T-helper 2 cell treated with Interferon-gamma antibody and Interleukin-4, amounts not matched to agents 100 ng/mL and 5 ng/mL, for 36 hours (primary cell): ENCODE measurements at regions not wholly inside any gene's neighbourhood (a gene's known extent, or its start where the extent isn't known, plus 50 kb on each side); places are given as distances from the start of the nearest gene placed in this dataset.

Source experiments
- intact Hi-C: fragments of 100-400 bp; cut with micrococcal nuclease; formaldehyde crosslinking; loops from one replicate; pipeline ENCODE4 v1.15.1; 2023

GRCh38 chr4:96763546-96763945 is 923.7 kb downstream of the PDHA2 start:
- intact Hi-C loops, result no loop called here

GRCh38 chr4:96766359-96766758 is 926.5 kb downstream of the PDHA2 start:
- intact Hi-C loops, result no loop called here

DNA sequence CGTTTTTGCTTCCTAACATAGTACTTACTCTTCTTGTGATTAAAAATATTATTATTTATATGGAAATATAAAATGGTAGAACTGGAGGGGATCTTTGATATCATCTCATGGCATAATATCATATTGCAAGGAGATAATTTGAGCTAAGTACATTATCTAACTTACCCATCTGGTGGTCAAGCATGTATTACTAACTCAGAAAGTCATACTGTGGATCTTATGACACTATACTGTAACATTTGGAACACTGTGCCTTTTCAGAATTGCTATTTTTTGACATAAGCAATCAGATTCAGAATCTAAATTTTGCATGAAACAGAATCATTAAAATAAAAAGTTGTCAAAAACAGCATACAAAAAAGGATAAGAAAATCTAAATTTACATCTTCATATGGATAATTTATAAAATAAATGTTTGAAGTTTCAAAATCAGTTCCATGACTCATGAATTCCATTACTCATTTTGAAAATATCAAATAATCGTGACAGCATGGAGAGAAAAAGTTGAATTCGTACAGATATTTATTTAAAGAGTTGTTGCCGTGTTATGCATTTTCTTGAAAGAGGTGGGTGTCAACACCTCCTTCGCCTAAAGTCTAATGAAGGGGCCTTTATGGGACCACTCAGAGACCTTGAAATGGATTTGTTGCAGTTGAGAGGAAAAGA is 928.1 kb downstream of the PDHA2 start:
- intact Hi-C loops, result no loop called here

DNA sequence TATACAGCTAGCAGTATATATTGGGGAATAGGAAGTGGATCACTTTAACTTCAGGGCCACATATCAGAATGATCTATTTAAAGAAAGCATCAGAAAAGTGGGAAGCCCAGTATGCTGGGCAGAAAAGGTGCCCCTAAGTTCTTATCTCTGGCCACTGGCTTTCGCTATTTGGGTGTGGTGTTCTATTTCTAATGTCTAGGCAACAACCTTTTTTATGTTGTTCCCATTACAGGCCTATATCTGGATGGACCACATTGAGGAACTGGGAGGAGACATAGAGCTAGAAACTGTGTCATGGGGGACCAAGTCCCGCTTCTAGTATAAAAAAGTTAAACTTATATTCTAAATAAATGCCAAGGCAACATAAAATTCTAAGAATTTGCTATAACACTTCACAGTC is 935.6 kb downstream of the PDHA2 start:
- intact Hi-C loops, result no loop called here

DNA sequence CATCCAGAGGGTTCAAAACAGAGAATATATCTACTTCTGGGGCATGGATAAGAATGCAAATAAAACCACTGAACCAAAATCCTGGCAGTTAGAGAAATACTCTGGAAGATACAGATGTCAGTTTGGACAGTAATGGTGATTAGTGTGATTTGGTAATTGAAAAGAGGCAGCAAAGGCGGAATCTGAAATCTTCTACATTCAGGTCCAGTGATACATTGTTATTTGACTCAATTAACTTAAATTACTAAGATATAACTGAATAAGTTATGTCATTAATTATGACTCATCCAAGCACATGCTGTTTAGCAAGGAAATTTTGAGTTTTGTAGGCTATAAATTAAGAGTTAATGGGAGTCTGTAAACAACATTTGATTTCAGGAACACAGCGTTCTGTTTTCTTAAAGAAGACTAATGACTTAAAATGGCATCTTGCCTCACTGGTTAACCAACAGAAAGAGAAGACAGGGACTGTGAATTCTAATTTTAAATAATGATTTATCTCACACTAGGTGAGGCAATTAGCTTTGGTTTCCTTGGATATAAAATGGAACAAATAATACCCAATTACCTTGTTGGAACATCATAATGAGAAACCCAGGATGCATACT is 937.1 kb downstream of the PDHA2 start:
- intact Hi-C loops, result no loop called here

DNA sequence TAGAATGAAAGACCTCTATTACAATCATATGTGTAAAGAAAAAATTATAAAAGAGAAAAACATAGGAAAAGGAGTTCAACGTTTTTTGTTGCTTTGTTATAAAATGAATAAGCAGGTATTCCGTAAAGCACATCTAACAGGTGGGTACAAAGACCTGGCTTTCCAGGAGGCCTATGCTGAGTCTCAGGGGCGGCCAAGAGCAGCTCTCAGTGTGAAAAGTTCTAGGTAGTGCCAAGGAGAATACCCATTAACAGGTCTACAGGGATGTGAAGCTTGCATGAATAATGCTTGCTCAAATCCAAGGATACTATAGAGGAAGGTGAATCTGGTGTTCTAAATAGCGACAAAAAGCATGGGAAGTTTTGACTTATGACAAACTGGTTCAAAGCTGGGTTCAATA is 944.4 kb downstream of the PDHA2 start:
- intact Hi-C loops, result no loop called here

- intact Hi-C loops, result no loop called here
These were observed 946.4 kb downstream of the PDHA2 start for GRCh38 chr4:96786306-96786705.

GRCh38 chr4:96787766-96788165 is 947.9 kb downstream of the PDHA2 start:
- intact Hi-C loops, result no loop called here

- intact Hi-C loops, result no loop called here
These were observed 969.7 kb downstream of the PDHA2 start for GRCh38 chr4:96809563-96809962.

- intact Hi-C loops, result no loop called here
These were observed 987.2 kb downstream of the PDHA2 start for GRCh38 chr4:96827086-96827485.

DNA sequence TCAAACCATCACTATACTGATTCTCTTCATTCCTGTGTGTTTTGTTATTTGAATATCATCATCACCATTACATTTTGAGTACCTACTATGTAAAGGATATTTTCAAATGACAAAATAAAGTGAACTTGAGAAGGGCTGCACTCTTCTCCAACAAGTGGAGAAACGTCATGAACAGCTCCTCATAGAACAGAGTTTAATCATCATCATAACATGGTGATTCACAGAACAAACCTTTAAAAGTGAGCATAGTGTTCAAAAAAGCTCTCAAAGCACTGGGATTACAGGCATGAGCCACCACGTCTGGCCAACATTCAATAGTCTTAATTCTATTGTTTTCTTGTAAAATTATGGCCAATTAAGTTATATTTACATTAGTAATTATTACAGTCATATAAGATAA is 993.9 kb downstream of the PDHA2 start:
- intact Hi-C loops, result no loop called here

- intact Hi-C loops, result no loop called here
These were observed 996.1 kb downstream of the PDHA2 start for GRCh38 chr4:96835991-96836390.

- intact Hi-C loops, result no loop called here
These were observed 999.5 kb downstream of the PDHA2 start for GRCh38 chr4:96839441-96839840.

DNA sequence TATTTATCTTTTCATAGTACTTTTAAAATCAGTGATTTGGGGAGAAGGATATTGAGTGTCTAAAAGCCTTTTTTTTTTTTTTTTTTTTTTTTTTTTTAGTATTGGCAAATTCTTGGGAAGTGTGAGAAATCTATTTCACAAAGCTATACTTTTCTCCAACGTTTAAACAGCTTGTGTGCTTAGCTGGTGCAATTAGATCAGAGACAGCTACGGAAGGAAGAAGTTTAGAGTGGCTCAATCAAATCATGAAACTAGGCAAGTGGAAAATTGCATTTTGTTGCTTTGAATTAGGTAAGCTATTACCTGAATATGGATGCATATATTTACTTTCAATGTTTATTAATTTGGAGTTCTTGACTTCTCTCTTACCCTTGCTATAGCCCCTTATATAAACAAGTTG is 1001.9 kb downstream of the PDHA2 start:
- intact Hi-C loops, result no loop called here

GRCh38 chr4:96844858-96845490 is 1005.1 kb downstream of the PDHA2 start:
- intact Hi-C loops, result no loop called here

DNA sequence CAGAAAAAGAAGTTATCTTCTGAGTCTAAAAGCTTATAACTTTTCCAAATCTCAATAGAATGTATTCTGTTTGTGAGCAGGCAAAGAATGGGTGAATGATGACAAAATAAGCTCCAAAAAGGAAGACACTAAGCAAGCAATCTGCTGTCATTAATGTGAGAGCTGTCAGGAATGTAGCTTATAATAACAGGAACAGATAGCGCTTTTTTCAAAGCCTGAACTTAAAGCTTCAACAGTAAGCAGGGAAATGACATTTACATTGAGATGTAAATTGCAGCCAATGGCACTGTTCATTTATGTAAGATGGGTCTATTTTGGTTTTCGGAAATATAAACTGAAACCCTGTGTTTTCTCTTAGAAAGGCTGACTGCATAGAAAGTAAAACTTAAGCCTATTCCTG is 1005.9 kb downstream of the PDHA2 start:
- intact Hi-C loops, result no loop called here

GRCh38 chr4:96874657-96875056 is 1034.8 kb downstream of the PDHA2 start:
- intact Hi-C loops, result no loop called here

DNA sequence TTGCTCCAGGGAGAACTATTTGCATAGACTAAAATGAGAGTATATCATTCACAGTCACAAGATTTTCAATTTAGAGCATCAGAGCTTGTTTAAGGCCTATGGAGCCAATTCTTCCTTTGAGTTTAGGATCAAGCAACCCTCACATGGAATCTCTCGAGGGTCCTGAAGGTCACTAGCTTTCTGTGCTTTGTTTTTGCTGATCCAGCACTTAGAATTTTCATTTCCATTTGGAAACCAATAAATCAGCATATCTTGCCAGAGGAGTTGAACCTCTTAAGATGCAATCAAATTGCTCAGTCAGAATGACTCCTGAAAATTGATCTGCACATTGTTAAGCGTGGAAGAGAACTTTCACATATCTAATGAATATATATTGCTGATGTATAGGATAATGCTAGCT is 1039.6 kb downstream of the PDHA2 start:
- intact Hi-C loops, result no loop called here

GRCh38 chr4:96887857-96888256 is 1048.0 kb downstream of the PDHA2 start:
- intact Hi-C loops, result no loop called here

GRCh38 chr4:96894621-96895020 is 1054.7 kb downstream of the PDHA2 start:
- intact Hi-C loops, result no loop called here

DNA sequence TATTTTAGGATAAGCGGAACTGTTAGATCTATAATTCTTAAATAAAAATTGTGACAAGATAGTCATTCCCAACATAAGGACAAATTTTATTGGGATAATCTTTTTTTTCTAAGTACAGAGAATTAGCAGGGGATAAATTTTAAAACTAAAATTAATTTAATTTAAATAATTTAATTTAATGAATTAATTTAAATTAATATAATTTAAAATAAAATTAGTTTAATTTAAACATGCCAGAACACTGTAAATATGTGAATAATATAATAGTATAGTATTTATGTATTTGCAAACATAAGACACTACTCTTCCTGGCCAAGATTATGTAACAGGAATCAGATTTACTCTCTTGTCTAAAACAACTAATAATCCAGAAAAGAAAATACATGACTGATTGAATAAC is 1055.9 kb downstream of the PDHA2 start:
- intact Hi-C loops, result no loop called here

DNA sequence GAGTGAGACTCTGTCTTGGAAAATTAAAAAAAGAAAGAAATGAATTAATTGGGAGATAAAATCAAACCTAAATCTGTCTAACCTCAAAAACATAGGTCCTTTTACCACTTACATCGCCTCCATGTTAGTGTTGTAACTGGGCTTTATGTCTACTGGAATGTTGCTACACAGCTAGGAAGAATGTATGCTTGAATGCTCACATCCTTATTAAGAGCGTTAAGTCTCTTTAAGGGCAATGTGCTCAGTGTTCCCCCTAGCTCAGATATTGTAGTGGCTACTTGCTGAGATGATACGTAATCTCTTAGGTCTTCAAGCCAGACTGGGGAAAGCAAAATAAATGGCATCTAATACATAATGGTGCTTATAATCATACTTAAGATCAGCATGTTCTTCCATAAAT is 1072.8 kb downstream of the PDHA2 start:
- intact Hi-C loops, result no loop called here
